ENCODE measurements at regions not wholly inside any gene's neighbourhood (a gene's known extent, or its start where the extent isn't known, plus 50 kb on each side); places are given as distances from the start of the nearest gene placed in this dataset.

- Histone ChIP-seq H3K36me3 (no peaks in the 10 kb centered on the region), H3K27ac (no peak overlapping the region), H3K9me3 (peaks cover 0 to 18% (median 0%) of the 10 kb centered on the region in 4 donors), H3K4me3 (no peak overlapping the region), H3K27me3 (no peaks in the 10 kb centered on the region), H3K4me1 (no peaks in the 10 kb centered on the region)
- no peak for TF ChIP-seq CTCF (IDR thresholded peaks at IDR 0.05)
- no peak for TF ChIP-seq POLR2A (IDR thresholded peaks at IDR 0.05)
- no peak for TF ChIP-seq EP300 (IDR thresholded peaks at IDR 0.05)
- DNase-seq (ENCODE audit: low spot score in 2 of 2): no peak
- 84 to 94% methylated on average over 5 of the region's 5 CpGs for WGBS, 2 donors
Measured at GRCh38 chr7:3206771-3207191, 94.3 kb upstream of the SDK1 start.

- no peak overlapping the region for H3K27ac ChIP-seq
- DNase-seq (ENCODE audit: low spot score in 2 of 2): no peak
- no peak overlapping the region for H3K4me3 ChIP-seq
- 60 to 65% methylated on average over 11 of the region's 11 CpGs for WGBS, 2 donors
- no peaks in the 10 kb centered on the region for H3K27me3 ChIP-seq
- H3K36me3 ChIP-seq: no peaks in the 10 kb centered on the region
- peaks cover 0 to 18% (median 0%) of the 10 kb centered on the region in 4 donors for H3K9me3 ChIP-seq
- TF ChIP-seq CTCF (IDR thresholded peaks at IDR 0.05): no peak
- TF ChIP-seq POLR2A (IDR thresholded peaks at IDR 0.05): no peak
- H3K4me1 ChIP-seq: no peaks in the 10 kb centered on the region
Measured at GRCh38 chr7:3207387-3207902, 93.6 kb upstream of the SDK1 start.

- TF ChIP-seq POLR2A (IDR thresholded peaks at IDR 0.05): no peak
- no peak for TF ChIP-seq CTCF (IDR thresholded peaks at IDR 0.05)
- TF ChIP-seq EP300 (IDR thresholded peaks at IDR 0.05): no peak
- Histone ChIP-seq H3K9me3 (peaks cover 0 to 18% (median 0%) of the 10 kb centered on the region in 4 donors), H3K4me1 (no peaks in the 10 kb centered on the region), H3K36me3 (no peaks in the 10 kb centered on the region), H3K27me3 (no peaks in the 10 kb centered on the region), H3K27ac (no peak overlapping the region), H3K4me3 (no peak overlapping the region)
- no peak for DNase-seq (ENCODE audit: low spot score in 2 of 2)
- WGBS, 2 donors: 88 to 97% methylated on average over 2 of the region's 2 CpGs
Measured at GRCh38 chr7:3210531-3210930, 90.5 kb upstream of the SDK1 start.

GRCh38 chr7:3214090-3214413 is 87.0 kb upstream of the SDK1 start:
- no peak overlapping the region for H3K4me3 ChIP-seq
- 69 to 77% methylated on average over 4 of the region's 4 CpGs for WGBS, 2 donors
- H3K27me3 ChIP-seq: no peaks in the 10 kb centered on the region
- peaks cover 0 to 6% (median 1%) of the 10 kb centered on the region in 4 donors for H3K4me1 ChIP-seq
- peaks cover 0 to 6% (median 0%) of the 10 kb centered on the region in 4 donors for H3K9me3 ChIP-seq
- no peak overlapping the region for H3K27ac ChIP-seq
- no peaks in the 10 kb centered on the region for H3K36me3 ChIP-seq
- no peak for DNase-seq (ENCODE audit: low spot score in 2 of 2)
- no peak for TF ChIP-seq EP300 (IDR thresholded peaks at IDR 0.05)
- no peak for TF ChIP-seq CTCF (IDR thresholded peaks at IDR 0.05)
- no peak for TF ChIP-seq POLR2A (IDR thresholded peaks at IDR 0.05)

GRCh38 chr7:3215624-3216585 is 85.1 kb upstream of the SDK1 start:
- H3K4me3 ChIP-seq: no peak overlapping the region
- no peaks in the 10 kb centered on the region for H3K27me3 ChIP-seq
- no peak for DNase-seq (ENCODE audit: low spot score in 2 of 2)
- peaks cover 0 to 6% (median 1%) of the 10 kb centered on the region in 4 donors for H3K4me1 ChIP-seq
- 89 to 91% methylated on average over 14 of the region's 14 CpGs for WGBS, 2 donors
- no peaks in the 10 kb centered on the region for H3K36me3 ChIP-seq
- H3K9me3 ChIP-seq: no peaks in the 10 kb centered on the region
- no peak overlapping the region for H3K27ac ChIP-seq
- TF ChIP-seq EP300 (IDR thresholded peaks at IDR 0.05): no peak
- no peak for TF ChIP-seq POLR2A (IDR thresholded peaks at IDR 0.05)
- TF ChIP-seq CTCF (IDR thresholded peaks at IDR 0.05): no peak
